B cell (primary cell): ENCODE measurements at regions not wholly inside any gene's neighbourhood (a gene's known extent, or its start where the extent isn't known, plus 50 kb on each side); places are given as distances from the start of the nearest gene placed in this dataset.

ENCODE experiments used
- EZH2 ChIP-seq: IDR thresholded peaks from 2 replicates; pipeline ENCODE4 v1.6.1; 2012; ENCODE audit warnings: borderline replicate concordance, low read depth, mild to moderate bottlenecking, moderate library complexity, low read length; ENCODE audit not compliant: insufficient read depth, poor library complexity, severe bottlenecking
- TF ChIP-seq, protein P1 (sequence below): fragments of 200-600 bp; IDR thresholded peaks from one replicate; pipeline ENCODE4 v1.8.0; 2022; ENCODE audit warnings: antibody characterized with exemption, mild to moderate bottlenecking

DNA sequence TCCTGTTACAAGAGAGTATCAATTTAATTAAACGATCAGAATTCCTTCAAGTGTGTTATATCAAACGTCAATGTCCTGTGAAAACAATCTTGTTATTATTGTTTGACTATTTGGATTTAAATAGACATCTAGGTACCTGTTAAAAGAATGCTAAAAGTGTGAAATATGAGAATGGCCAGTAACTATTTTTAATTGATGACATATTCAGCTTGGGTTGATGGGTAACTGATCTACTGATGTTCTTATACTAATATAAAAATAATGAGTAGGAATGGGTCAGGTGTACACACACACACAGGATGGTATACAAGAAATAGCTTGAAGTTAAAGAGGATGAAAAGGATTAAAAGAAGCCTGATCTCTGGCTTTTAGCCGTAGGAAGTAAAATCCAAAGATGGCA lies 146.0 kb downstream of the SLC38A4 start:
- TF ChIP-seq, protein P1, sequence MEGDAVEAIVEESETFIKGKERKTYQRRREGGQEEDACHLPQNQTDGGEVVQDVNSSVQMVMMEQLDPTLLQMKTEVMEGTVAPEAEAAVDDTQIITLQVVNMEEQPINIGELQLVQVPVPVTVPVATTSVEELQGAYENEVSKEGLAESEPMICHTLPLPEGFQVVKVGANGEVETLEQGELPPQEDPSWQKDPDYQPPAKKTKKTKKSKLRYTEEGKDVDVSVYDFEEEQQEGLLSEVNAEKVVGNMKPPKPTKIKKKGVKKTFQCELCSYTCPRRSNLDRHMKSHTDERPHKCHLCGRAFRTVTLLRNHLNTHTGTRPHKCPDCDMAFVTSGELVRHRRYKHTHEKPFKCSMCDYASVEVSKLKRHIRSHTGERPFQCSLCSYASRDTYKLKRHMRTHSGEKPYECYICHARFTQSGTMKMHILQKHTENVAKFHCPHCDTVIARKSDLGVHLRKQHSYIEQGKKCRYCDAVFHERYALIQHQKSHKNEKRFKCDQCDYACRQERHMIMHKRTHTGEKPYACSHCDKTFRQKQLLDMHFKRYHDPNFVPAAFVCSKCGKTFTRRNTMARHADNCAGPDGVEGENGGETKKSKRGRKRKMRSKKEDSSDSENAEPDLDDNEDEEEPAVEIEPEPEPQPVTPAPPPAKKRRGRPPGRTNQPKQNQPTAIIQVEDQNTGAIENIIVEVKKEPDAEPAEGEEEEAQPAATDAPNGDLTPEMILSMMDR = no peak
- TF ChIP-seq EZH2 = no peak
